CD14-positive monocyte (primary cell): ENCODE measurements at regions not wholly inside any gene's neighbourhood (a gene's known extent, or its start where the extent isn't known, plus 50 kb on each side); places are given as distances from the start of the nearest gene placed in this dataset.

Experiments
- DNase-seq, 3 donors: peaks; one replicate each; pipeline ENCODE4 v3.0.0-alpha.2; 2011 to 2022
- H2AFZ ChIP-seq: 2 replicates; pipeline ENCODE4 v1.6.0; 2012; ENCODE audit warnings: mild to moderate bottlenecking, low read depth, low read length, inconsistent platforms; ENCODE audit not compliant: insufficient read depth, poor library complexity, severe bottlenecking
- H3K27ac ChIP-seq, 2 donors: 1 replicate in 1 of 2; 2 replicates in 1 of 2; pipeline ENCODE4 v1.5.1; 2012 to 2013; ENCODE audit warnings: low read length in 2 of 2, control low read depth in 1 of 2, inconsistent platforms in 1 of 2, low read depth in 1 of 2, mild to moderate bottlenecking in 1 of 2
- H3K27me3 ChIP-seq, 2 donors: one replicate each; pipeline versions ENCODE4 v1.6.0 to v1.6.1; 2011 to 2013; ENCODE audit warnings: low read length in 2 of 2; ENCODE audit not compliant: control insufficient read depth in 2 of 2, insufficient read depth in 2 of 2
- H3K36me3 ChIP-seq, 2 donors: replicated peaks in 1 of 2; 1 replicate in 1 of 2; 2 replicates in 1 of 2; pipeline versions ENCODE4 v1.5.1 to v1.6.1; 2012 to 2013; ENCODE audit warnings: low read length in 2 of 2, control low read depth in 1 of 2, inconsistent platforms in 1 of 2, mild to moderate bottlenecking in 1 of 2; ENCODE audit not compliant: insufficient read depth in 2 of 2, control insufficient read depth in 1 of 2
- H3K4me1 ChIP-seq, 2 donors: 1 replicate in 1 of 2; 2 replicates in 1 of 2; pipeline versions ENCODE4 v1.5.1 to v1.6.1; 2012 to 2013; ENCODE audit warnings: low read length in 2 of 2, control low read depth in 1 of 2, inconsistent platforms in 1 of 2, mild to moderate bottlenecking in 1 of 2, moderate library complexity in 1 of 2; ENCODE audit not compliant: insufficient read depth in 2 of 2, control insufficient read depth in 1 of 2
- H3K4me2 ChIP-seq: replicated peaks from 2 replicates; pipeline ENCODE3; 2012; ENCODE audit warnings: low read length, moderate library complexity, mild to moderate bottlenecking; ENCODE audit not compliant: poor library complexity, severe bottlenecking; ENCODE audit errors: extremely low read depth
- H3K4me3 ChIP-seq, 3 experiments: fragments of 200-600 bp in 1 of 3; sonication (generic) in 1 of 3; replicated peaks in 1 of 3; 1 replicate in 2 of 3; 2 replicates in 1 of 3; pipeline ENCODE4 v1.5.1; 2011 to 2013; ENCODE audit warnings: low read length in 3 of 3, mild to moderate bottlenecking in 3 of 3, control low read depth in 2 of 3, low read depth in 2 of 3, inconsistent platforms in 1 of 3, moderate library complexity in 1 of 3
- H3K79me2 ChIP-seq: 2 replicates; pipeline ENCODE4 v1.6.0; 2012; ENCODE audit warnings: mild to moderate bottlenecking, control low read depth, inconsistent platforms, low read length, moderate library complexity; ENCODE audit not compliant: insufficient read depth
- H3K9ac ChIP-seq: 2 replicates; pipeline ENCODE4 v1.6.0; 2017; ENCODE audit warnings: low read length, mild to moderate bottlenecking; ENCODE audit not compliant: insufficient read depth, poor library complexity, severe bottlenecking
- H3K9me3 ChIP-seq, 2 donors: replicated peaks in 1 of 2; 1 replicate in 1 of 2; 2 replicates in 1 of 2; pipeline versions ENCODE4 v1.5.1 to v1.6.1; 2012 to 2013; ENCODE audit warnings: low read length in 2 of 2, control low read depth in 1 of 2; ENCODE audit not compliant: control insufficient read depth in 1 of 2, insufficient read depth in 1 of 2
- H4K20me1 ChIP-seq: 2 replicates; pipeline ENCODE4 v1.6.0; 2012; ENCODE audit warnings: mild to moderate bottlenecking, low read length, control low read depth, moderate library complexity; ENCODE audit not compliant: insufficient read depth
- H3K27ac Mint-ChIP-seq, 7 donors: one replicate each; pipeline ENCODE4 v1.8.0; 2020; ENCODE audit warnings: mild to moderate bottlenecking in 7 of 7, mixed read lengths in 7 of 7, moderate library complexity in 6 of 7, inconsistent platforms in 2 of 7
- H3K27me3 Mint-ChIP-seq, 3 donors: one replicate each; pipeline ENCODE4 v1.8.0; 2021 to 2022; ENCODE audit warnings: low read depth in 3 of 3, mild to moderate bottlenecking in 3 of 3, mixed read lengths in 3 of 3, moderate library complexity in 3 of 3, inconsistent platforms in 1 of 3
- H3K36me3 Mint-ChIP-seq, 2 donors: one replicate each; pipeline ENCODE4 v1.8.0; 2020; ENCODE audit warnings: mixed read lengths in 2 of 2, inconsistent platforms in 1 of 2, mild to moderate bottlenecking in 1 of 2
- H3K4me1 Mint-ChIP-seq: one replicate; pipeline ENCODE4 v1.8.0; 2020; ENCODE audit warnings: mild to moderate bottlenecking, mixed read lengths
- H3K4me3 Mint-ChIP-seq, 2 donors: one replicate each; pipeline ENCODE4 v1.8.0; 2020; ENCODE audit warnings: mild to moderate bottlenecking in 2 of 2, mixed read lengths in 2 of 2, moderate library complexity in 1 of 2
- H3K9me3 Mint-ChIP-seq, 7 donors: one replicate each; pipeline ENCODE4 v1.8.0; 2020 to 2022; ENCODE audit warnings: mixed read lengths in 7 of 7, mild to moderate bottlenecking in 6 of 7, moderate library complexity in 6 of 7, inconsistent platforms in 2 of 7
- CTCF ChIP-seq: fragments of 200-600 bp; IDR thresholded peaks from one replicate; pipeline ENCODE4 v1.8.0; 2022; ENCODE audit warnings: antibody characterized with exemption, mild to moderate bottlenecking
- WGBS: methylation state at CpG from one replicate; pipeline ENCODE4 v1.1.5; 2013; ENCODE audit warnings: missing lambda C conversion rate; ENCODE audit not compliant: insufficient coverage; 5-methylcytosine and 5-hydroxymethylcytosine counted together
- intact Hi-C, 2 donors: fragments of 100-400 bp; cut with micrococcal nuclease; formaldehyde crosslinking; loops; one replicate each; pipeline versions ENCODE4 v1.15.0 to v1.15.1; 2023

GRCh38 chr2:39568116-39568515 lies 97.6 kb upstream of the TMEM178A start:
- peaks cover 0 to 5% (median 1%) of the 10 kb centered on the region in 3 donors for H3K27me3 Mint-ChIP-seq
- DNase-seq: no peak
- Histone ChIP-seq H3K9me3 (peaks cover 13 to 24% of the 10 kb centered on the region in 2 donors), H3K27me3 (no peaks in the 10 kb centered on the region), H3K4me1 (no peaks in the 10 kb centered on the region), H3K9ac (no peak overlapping the region), H3K79me2 (no peaks in the 10 kb centered on the region), H3K4me3 (no peak overlapping the region), H3K4me2 (no peak overlapping the region), H3K27ac (no peak overlapping the region), H2AFZ (no peak overlapping the region), H3K36me3 (no peaks in the 10 kb centered on the region), H4K20me1 (no peaks in the 10 kb centered on the region)
- no peaks in the 10 kb centered on the region for H3K36me3 Mint-ChIP-seq
- no peak for TF ChIP-seq CTCF
- no peaks in the 10 kb centered on the region for H3K4me1 Mint-ChIP-seq
- no peak overlapping the region for H3K4me3 Mint-ChIP-seq
- 100% methylated on average over 1 of the region's 5 CpGs for WGBS
- no peak overlapping the region for H3K27ac Mint-ChIP-seq
- intact Hi-C loops: no loop called here
- H3K9me3 Mint-ChIP-seq: peaks cover 16 to 28% (median 17%) of the 10 kb centered on the region in 7 donors

- DNase-seq: no peak
- H3K9me3 ChIP-seq: peaks cover 13 to 19% of the 10 kb centered on the region in 2 donors
- no peaks in the 10 kb centered on the region for H3K27me3 ChIP-seq
- H3K9me3 Mint-ChIP-seq: peaks cover 12 to 24% (median 13%) of the 10 kb centered on the region in 7 donors
- H3K4me2 ChIP-seq: no peak overlapping the region
- no peak overlapping the region for H3K4me3 Mint-ChIP-seq
- intact Hi-C loops: no loop called here
- no peak overlapping the region for H3K4me3 ChIP-seq
- H3K9ac ChIP-seq: no peak overlapping the region
- H3K4me1 ChIP-seq: no peaks in the 10 kb centered on the region
- peaks cover 0 to 5% (median 1%) of the 10 kb centered on the region in 3 donors for H3K27me3 Mint-ChIP-seq
- H4K20me1 ChIP-seq: no peaks in the 10 kb centered on the region
- no peak for TF ChIP-seq CTCF
- WGBS: 83% methylated on average over 1 of the region's 3 CpGs
- H3K27ac Mint-ChIP-seq: no peak overlapping the region
- H3K36me3 ChIP-seq: no peaks in the 10 kb centered on the region
- H3K79me2 ChIP-seq: no peaks in the 10 kb centered on the region
- H3K36me3 Mint-ChIP-seq: no peaks in the 10 kb centered on the region
- H3K27ac ChIP-seq: no peak overlapping the region
- no peak overlapping the region for H2AFZ ChIP-seq
- no peaks in the 10 kb centered on the region for H3K4me1 Mint-ChIP-seq
Observed at GRCh38 chr2:39568561-39569006, 97.1 kb upstream of the TMEM178A start.
